HEK293T (cell line): ENCODE measurements at regions not wholly inside any gene's neighbourhood (a gene's known extent, or its start where the extent isn't known, plus 50 kb on each side); places are given as distances from the start of the nearest gene placed in this dataset.

ENCODE experiments used
- ELF4 ChIP-seq: fragments of 450-650 bp; IDR thresholded peaks from 2 replicates; pipeline ENCODE4 v1.6.1; 2017; ENCODE audit warnings: antibody characterized with exemption
- FOXM1 ChIP-seq: fragments of 450-650 bp; IDR thresholded peaks from 2 replicates; pipeline ENCODE4 v1.6.1; 2017; ENCODE audit warnings: mild to moderate bottlenecking, borderline replicate concordance
- LEF1 ChIP-seq: fragments of 450-650 bp; IDR thresholded peaks from 2 replicates; pipeline ENCODE4 v1.6.1; 2017; ENCODE audit warnings: mild to moderate bottlenecking, borderline replicate concordance
- SP1 ChIP-seq: fragments of 450-650 bp; IDR thresholded peaks from 2 replicates; pipeline ENCODE4 v1.6.1; 2017
- TARDBP ChIP-seq: fragments of 450-650 bp; IDR thresholded peaks from 2 replicates; pipeline ENCODE4 v1.6.1; 2016

GRCh38 chr1:199040076-199040905 is 401.5 kb downstream of the PTPRC start:
- TF ChIP-seq TARDBP (no peak), FOXM1 (no peak), LEF1 (no peak), ELF4 (no peak), SP1 (no peak)
